BJ (cell line): ENCODE measurements at regions not wholly inside any gene's neighbourhood (a gene's known extent, or its start where the extent isn't known, plus 50 kb on each side); places are given as distances from the start of the nearest gene placed in this dataset.

ENCODE experiments used
- CTCF ChIA-PET: fragments of 350-600 bp; formaldehyde crosslinking; extraction: SDS; loops from one replicate; lab custom pipeline; 2021; ENCODE audit warnings: antibody characterized with exemption, inconsistent platforms; lab: Yijun Ruan, JAX
- POLR2A ChIA-PET: fragments of 300-600 bp; sonication (Branson Sonifier 250); formaldehyde crosslinking; extraction: SDS; loops from one replicate; lab custom pipeline; 2021; ENCODE audit warnings: antibody characterized with exemption; lab: Charles Lee
- DNase-seq: peaks from one replicate; pipeline ENCODE4 v3.0.0-alpha.2; 2011; ENCODE audit warnings: low read depth
- H3K27me3 ChIP-seq: 2 replicates; pipeline ENCODE4 v1.6.0; 2011; ENCODE audit warnings: low read length; ENCODE audit not compliant: control insufficient read depth, insufficient read depth
- H3K36me3 ChIP-seq: 2 replicates; pipeline ENCODE4 v1.5.1; 2011; ENCODE audit warnings: low read length; ENCODE audit not compliant: control insufficient read depth, insufficient read depth
- H3K4me3 ChIP-seq: 2 replicates; pipeline ENCODE4 v1.5.1; 2011; ENCODE audit warnings: low read depth, mild to moderate bottlenecking, control low read depth, low read length
- TF ChIP-seq, protein P1 (sequence below): IDR thresholded peaks from 2 replicates; pipeline ENCODE4 v1.5.1; 2011; ENCODE audit warnings: low read depth, mild to moderate bottlenecking, control low read depth, inconsistent platforms, low read length, moderate library complexity; ENCODE audit not compliant: insufficient read depth

DNA sequence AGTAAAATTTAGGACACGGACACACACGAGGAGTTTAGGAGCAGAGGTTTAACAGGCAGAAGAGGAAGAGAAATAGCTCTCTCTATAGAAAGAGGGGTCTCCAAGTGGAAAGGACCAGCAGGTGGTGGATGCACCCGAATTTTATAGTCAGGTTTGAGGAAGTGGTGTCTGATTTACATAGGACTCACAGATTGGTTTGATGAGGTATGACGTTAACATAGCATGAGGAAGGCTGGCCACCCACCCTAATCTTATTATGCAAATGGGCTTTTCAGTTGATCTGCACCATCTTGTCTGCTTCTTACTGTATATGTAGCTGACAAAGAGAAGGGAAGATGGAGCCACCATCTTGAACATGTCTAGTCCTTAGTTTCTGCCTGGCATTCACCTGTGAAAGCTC lies 52.5 kb upstream of the RGS2 start:
- no peaks in the 10 kb centered on the region for H3K27me3 ChIP-seq
- DNase-seq, result no peak
- ChIA-PET CTCF (interaction anchor here (1.4 kb wide), 1 partner anchor 13 kb away, joined by 4 read pairs; no protein-coding TSS in a partner anchor), POLR2A (no interaction called here)
- H3K36me3 ChIP-seq, result no peaks in the 10 kb centered on the region
- TF ChIP-seq, protein P1, sequence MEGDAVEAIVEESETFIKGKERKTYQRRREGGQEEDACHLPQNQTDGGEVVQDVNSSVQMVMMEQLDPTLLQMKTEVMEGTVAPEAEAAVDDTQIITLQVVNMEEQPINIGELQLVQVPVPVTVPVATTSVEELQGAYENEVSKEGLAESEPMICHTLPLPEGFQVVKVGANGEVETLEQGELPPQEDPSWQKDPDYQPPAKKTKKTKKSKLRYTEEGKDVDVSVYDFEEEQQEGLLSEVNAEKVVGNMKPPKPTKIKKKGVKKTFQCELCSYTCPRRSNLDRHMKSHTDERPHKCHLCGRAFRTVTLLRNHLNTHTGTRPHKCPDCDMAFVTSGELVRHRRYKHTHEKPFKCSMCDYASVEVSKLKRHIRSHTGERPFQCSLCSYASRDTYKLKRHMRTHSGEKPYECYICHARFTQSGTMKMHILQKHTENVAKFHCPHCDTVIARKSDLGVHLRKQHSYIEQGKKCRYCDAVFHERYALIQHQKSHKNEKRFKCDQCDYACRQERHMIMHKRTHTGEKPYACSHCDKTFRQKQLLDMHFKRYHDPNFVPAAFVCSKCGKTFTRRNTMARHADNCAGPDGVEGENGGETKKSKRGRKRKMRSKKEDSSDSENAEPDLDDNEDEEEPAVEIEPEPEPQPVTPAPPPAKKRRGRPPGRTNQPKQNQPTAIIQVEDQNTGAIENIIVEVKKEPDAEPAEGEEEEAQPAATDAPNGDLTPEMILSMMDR, result no peak
- H3K4me3 ChIP-seq, result no peak overlapping the region

DNA sequence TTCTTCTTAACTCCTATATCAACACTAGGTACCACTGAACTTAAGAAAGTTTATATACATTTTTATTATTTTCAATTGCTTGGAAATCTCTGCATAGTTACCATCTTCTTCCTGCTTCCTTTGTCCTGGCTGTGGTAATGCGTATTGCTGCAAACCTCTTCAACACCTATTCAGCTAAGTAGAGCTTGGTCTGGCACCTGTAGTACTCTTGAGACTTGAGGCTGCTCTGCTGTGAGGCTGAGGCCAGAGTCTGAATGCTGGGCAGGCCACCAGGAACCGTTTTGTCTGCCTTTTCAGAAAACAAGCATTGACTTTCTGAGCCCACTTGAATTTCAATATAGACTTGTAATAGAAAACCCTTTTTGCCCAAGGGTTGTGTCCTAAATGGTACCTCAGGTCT lies 52.0 kb upstream of the RGS2 start:
- TF ChIP-seq, protein P1, result no peak
- POLR2A ChIA-PET, result no interaction called here
- CTCF ChIA-PET, result interaction anchor here (1.4 kb wide), 1 partner anchor 13 kb away, joined by 4 read pairs; no protein-coding TSS in a partner anchor
- Histone ChIP-seq H3K27me3 (no peaks in the 10 kb centered on the region), H3K4me3 (no peak overlapping the region), H3K36me3 (no peaks in the 10 kb centered on the region)
- no peak for DNase-seq

DNA sequence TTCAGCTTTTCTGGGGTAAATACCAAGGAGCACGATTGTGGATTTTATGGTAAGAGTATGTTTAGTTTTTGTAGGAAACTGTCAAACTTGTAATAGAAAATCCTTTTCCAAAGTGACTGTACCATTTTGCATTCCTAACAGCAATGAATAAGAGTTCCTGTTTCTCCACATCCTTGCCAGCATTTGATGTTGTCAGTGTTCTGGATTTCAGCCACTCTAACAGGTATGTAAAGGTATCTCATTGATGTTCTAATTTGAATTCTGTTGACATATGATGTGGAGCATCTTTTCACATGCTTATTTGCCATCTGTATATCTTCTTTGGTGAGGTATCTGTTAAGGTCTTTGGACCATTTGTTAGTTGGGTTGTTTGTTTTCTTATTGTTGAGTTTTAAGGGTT lies 50.3 kb upstream of the RGS2 start:
- no peak for DNase-seq
- Histone ChIP-seq H3K27me3 (no peaks in the 10 kb centered on the region), H3K36me3 (no peaks in the 10 kb centered on the region), H3K4me3 (no peak overlapping the region)
- CTCF ChIA-PET, result interaction anchor here (0.9 kb wide), 1 partner anchor 11 kb away, joined by 3 read pairs; no protein-coding TSS in a partner anchor
- TF ChIP-seq, protein P1, result no peak
- POLR2A ChIA-PET, result interaction anchor here (0.9 kb wide), 1 partner anchor 21 kb away, joined by 3 read pairs; no protein-coding TSS in a partner anchor
